HL-60 (cell line): ENCODE measurements at regions not wholly inside any gene's neighbourhood (a gene's known extent, or its start where the extent isn't known, plus 50 kb on each side); places are given as distances from the start of the nearest gene placed in this dataset.

ENCODE experiments used
- GABPA ChIP-seq: IDR thresholded peaks from 2 replicates; pipeline ENCODE4 v1.6.1; 2012; ENCODE audit warnings: low read depth
- POLR2AphosphoS5 ChIP-seq: IDR thresholded peaks from 2 replicates; pipeline ENCODE4 v1.6.1; 2012; ENCODE audit warnings: low read depth
- SPI1 ChIP-seq: IDR thresholded peaks from 2 replicates; pipeline ENCODE4 v1.6.1; 2012; ENCODE audit warnings: low read depth, mild to moderate bottlenecking, borderline replicate concordance
- TF ChIP-seq, protein P1 (sequence below): IDR thresholded peaks from one replicate; pipeline ENCODE4 v1.5.1; 2011; ENCODE audit warnings: low read length, control low read depth, inconsistent platforms; ENCODE audit not compliant: insufficient read depth
- TF ChIP-seq, protein P2 (sequence below): IDR thresholded peaks from 2 replicates; pipeline ENCODE4 v1.6.1; 2012; ENCODE audit warnings: low read depth; ENCODE audit not compliant: insufficient replicate concordance

- TF ChIP-seq, protein P1, sequence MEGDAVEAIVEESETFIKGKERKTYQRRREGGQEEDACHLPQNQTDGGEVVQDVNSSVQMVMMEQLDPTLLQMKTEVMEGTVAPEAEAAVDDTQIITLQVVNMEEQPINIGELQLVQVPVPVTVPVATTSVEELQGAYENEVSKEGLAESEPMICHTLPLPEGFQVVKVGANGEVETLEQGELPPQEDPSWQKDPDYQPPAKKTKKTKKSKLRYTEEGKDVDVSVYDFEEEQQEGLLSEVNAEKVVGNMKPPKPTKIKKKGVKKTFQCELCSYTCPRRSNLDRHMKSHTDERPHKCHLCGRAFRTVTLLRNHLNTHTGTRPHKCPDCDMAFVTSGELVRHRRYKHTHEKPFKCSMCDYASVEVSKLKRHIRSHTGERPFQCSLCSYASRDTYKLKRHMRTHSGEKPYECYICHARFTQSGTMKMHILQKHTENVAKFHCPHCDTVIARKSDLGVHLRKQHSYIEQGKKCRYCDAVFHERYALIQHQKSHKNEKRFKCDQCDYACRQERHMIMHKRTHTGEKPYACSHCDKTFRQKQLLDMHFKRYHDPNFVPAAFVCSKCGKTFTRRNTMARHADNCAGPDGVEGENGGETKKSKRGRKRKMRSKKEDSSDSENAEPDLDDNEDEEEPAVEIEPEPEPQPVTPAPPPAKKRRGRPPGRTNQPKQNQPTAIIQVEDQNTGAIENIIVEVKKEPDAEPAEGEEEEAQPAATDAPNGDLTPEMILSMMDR, result no peak
- TF ChIP-seq POLR2AphosphoS5 (no peak), GABPA (no peak), SPI1 (no peak)
- TF ChIP-seq, protein P2, sequence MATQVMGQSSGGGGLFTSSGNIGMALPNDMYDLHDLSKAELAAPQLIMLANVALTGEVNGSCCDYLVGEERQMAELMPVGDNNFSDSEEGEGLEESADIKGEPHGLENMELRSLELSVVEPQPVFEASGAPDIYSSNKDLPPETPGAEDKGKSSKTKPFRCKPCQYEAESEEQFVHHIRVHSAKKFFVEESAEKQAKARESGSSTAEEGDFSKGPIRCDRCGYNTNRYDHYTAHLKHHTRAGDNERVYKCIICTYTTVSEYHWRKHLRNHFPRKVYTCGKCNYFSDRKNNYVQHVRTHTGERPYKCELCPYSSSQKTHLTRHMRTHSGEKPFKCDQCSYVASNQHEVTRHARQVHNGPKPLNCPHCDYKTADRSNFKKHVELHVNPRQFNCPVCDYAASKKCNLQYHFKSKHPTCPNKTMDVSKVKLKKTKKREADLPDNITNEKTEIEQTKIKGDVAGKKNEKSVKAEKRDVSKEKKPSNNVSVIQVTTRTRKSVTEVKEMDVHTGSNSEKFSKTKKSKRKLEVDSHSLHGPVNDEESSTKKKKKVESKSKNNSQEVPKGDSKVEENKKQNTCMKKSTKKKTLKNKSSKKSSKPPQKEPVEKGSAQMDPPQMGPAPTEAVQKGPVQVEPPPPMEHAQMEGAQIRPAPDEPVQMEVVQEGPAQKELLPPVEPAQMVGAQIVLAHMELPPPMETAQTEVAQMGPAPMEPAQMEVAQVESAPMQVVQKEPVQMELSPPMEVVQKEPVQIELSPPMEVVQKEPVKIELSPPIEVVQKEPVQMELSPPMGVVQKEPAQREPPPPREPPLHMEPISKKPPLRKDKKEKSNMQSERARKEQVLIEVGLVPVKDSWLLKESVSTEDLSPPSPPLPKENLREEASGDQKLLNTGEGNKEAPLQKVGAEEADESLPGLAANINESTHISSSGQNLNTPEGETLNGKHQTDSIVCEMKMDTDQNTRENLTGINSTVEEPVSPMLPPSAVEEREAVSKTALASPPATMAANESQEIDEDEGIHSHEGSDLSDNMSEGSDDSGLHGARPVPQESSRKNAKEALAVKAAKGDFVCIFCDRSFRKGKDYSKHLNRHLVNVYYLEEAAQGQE, result no peak
Observed at GRCh38 chr4:35520059-35520458, 724.3 kb downstream of the ARAP2 start.
